ENCODE measurements at regions not wholly inside any gene's neighbourhood (a gene's known extent, or its start where the extent isn't known, plus 50 kb on each side); places are given as distances from the start of the nearest gene placed in this dataset.

DNA sequence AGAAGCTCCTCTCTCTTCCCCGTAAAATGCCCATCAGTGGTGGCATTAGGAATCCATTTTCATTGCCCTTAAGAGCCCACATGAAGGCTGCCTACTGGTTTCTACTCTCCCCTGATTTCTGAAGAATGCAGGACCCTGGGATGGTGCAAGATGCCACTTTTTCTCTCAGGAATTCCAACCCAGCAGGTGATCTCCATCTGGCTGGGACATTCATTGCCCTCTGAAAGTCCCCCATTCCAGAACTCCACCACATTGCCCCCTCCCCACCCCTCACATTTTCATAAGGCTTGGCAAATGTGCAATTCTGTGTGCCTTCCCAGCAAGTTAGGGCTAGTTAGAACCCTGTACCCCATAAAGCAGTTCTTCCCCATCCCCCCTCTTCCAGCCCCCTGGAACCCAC is 88.0 kb downstream of the BANF2 start:
- Histone ChIP-seq H3K27me3 (ENCODE audit: insufficient read depth, low read length) (no peaks in the 10 kb centered on the region), H3K4me1 (ENCODE audit: control insufficient read depth in 1 of 2, insufficient read depth in 2 of 2, low read length in 2 of 2) (no peaks in the 10 kb centered on the region), H3K9me2 (ENCODE audit: insufficient read depth) (no peaks in the 10 kb centered on the region), H3K4me3 (replicated peaks in 1 of 2; ENCODE audit: low read depth in 1 of 2, low read length in 2 of 2) (no peak overlapping the region), H3K9me3 (ENCODE audit: control insufficient read depth in 1 of 2, insufficient read depth in 1 of 2, low read depth in 1 of 2, low read length in 2 of 2) (no peaks in the 10 kb centered on the region), H3K36me3 (ENCODE audit: control insufficient read depth in 1 of 2, insufficient read depth in 2 of 2, low read length in 2 of 2) (no peaks in the 10 kb centered on the region), H3K27ac (ENCODE audit: low read depth, low read length) (no peak overlapping the region), H3K4me2 (ENCODE audit: low read length) (no peak overlapping the region), H3K9ac (ENCODE audit: low read length) (no peak overlapping the region), H4K20me1 (ENCODE audit: insufficient read depth) (no peaks in the 10 kb centered on the region), H2AFZ (ENCODE audit: low read depth, low read length, poor library complexity, severe bottlenecking) (no peak overlapping the region), H3K79me2 (ENCODE audit: insufficient read depth, low read length) (no peaks in the 10 kb centered on the region)
- ATAC-seq (no peak), DNase-seq (ENCODE audit: low read depth, low spot score) (no peak)
- POLR2A ChIA-PET: no interaction called here
- intact Hi-C loops (cut with micrococcal nuclease): no loop called here
- no TSS peak for BruUV-seq (replicated peaks)
- RAD21 ChIA-PET (ENCODE audit: low non-redundant PET in 1 of 2, low total read pairs in 2 of 2, uncharacterized antibody in 2 of 2, unreplicated experiment in 2 of 2): no interaction called here
- CTCF ChIA-PET: no interaction called here
- TF ChIP-seq SRF (IDR thresholded peaks at IDR 0.05; ENCODE audit: low read depth) (no peak), YY1 (IDR thresholded peaks at IDR 0.05; ENCODE audit: extremely low read depth, insufficient replicate concordance, low read depth, low read length) (no peak), SIN3A (IDR thresholded peaks at IDR 0.05; ENCODE audit: low read depth) (no peak)
- TF ChIP-seq, protein P1, sequence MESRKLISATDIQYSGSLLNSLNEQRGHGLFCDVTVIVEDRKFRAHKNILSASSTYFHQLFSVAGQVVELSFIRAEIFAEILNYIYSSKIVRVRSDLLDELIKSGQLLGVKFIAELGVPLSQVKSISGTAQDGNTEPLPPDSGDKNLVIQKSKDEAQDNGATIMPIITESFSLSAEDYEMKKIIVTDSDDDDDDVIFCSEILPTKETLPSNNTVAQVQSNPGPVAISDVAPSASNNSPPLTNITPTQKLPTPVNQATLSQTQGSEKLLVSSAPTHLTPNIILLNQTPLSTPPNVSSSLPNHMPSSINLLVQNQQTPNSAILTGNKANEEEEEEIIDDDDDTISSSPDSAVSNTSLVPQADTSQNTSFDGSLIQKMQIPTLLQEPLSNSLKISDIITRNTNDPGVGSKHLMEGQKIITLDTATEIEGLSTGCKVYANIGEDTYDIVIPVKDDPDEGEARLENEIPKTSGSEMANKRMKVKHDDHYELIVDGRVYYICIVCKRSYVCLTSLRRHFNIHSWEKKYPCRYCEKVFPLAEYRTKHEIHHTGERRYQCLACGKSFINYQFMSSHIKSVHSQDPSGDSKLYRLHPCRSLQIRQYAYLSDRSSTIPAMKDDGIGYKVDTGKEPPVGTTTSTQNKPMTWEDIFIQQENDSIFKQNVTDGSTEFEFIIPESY (IDR thresholded peaks at IDR 0.05; ENCODE audit: extremely low read depth, insufficient replicate concordance, low read length): no peak
- TF ChIP-seq, protein P2, sequence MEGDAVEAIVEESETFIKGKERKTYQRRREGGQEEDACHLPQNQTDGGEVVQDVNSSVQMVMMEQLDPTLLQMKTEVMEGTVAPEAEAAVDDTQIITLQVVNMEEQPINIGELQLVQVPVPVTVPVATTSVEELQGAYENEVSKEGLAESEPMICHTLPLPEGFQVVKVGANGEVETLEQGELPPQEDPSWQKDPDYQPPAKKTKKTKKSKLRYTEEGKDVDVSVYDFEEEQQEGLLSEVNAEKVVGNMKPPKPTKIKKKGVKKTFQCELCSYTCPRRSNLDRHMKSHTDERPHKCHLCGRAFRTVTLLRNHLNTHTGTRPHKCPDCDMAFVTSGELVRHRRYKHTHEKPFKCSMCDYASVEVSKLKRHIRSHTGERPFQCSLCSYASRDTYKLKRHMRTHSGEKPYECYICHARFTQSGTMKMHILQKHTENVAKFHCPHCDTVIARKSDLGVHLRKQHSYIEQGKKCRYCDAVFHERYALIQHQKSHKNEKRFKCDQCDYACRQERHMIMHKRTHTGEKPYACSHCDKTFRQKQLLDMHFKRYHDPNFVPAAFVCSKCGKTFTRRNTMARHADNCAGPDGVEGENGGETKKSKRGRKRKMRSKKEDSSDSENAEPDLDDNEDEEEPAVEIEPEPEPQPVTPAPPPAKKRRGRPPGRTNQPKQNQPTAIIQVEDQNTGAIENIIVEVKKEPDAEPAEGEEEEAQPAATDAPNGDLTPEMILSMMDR (IDR thresholded peaks at IDR 0.05 in 2 of 3, conservative IDR thresholded peaks at IDR 0.05 in 1 of 3; ENCODE audit: borderline replicate concordance in 1 of 3, insufficient read depth in 1 of 3, low read depth in 2 of 3, low read length in 2 of 3): no peak
- TF ChIP-seq, protein P3, sequence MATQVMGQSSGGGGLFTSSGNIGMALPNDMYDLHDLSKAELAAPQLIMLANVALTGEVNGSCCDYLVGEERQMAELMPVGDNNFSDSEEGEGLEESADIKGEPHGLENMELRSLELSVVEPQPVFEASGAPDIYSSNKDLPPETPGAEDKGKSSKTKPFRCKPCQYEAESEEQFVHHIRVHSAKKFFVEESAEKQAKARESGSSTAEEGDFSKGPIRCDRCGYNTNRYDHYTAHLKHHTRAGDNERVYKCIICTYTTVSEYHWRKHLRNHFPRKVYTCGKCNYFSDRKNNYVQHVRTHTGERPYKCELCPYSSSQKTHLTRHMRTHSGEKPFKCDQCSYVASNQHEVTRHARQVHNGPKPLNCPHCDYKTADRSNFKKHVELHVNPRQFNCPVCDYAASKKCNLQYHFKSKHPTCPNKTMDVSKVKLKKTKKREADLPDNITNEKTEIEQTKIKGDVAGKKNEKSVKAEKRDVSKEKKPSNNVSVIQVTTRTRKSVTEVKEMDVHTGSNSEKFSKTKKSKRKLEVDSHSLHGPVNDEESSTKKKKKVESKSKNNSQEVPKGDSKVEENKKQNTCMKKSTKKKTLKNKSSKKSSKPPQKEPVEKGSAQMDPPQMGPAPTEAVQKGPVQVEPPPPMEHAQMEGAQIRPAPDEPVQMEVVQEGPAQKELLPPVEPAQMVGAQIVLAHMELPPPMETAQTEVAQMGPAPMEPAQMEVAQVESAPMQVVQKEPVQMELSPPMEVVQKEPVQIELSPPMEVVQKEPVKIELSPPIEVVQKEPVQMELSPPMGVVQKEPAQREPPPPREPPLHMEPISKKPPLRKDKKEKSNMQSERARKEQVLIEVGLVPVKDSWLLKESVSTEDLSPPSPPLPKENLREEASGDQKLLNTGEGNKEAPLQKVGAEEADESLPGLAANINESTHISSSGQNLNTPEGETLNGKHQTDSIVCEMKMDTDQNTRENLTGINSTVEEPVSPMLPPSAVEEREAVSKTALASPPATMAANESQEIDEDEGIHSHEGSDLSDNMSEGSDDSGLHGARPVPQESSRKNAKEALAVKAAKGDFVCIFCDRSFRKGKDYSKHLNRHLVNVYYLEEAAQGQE (IDR thresholded peaks at IDR 0.05; ENCODE audit: low read depth): no peak
- TF ChIP-seq, protein P4, sequence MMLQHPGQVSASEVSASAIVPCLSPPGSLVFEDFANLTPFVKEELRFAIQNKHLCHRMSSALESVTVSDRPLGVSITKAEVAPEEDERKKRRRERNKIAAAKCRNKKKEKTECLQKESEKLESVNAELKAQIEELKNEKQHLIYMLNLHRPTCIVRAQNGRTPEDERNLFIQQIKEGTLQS (IDR thresholded peaks at IDR 0.05): no peak

All from HCT116 (cell line).